ACC112 (cell line): ENCODE measurements at regions not wholly inside any gene's neighbourhood (a gene's known extent, or its start where the extent isn't known, plus 50 kb on each side); places are given as distances from the start of the nearest gene placed in this dataset.

Experiments used
- H2AFZ ChIP-seq: fragments of 200-600 bp; sonication (generic); one replicate; pipeline ENCODE4 v1.6.0; 2017; ENCODE audit warnings: antibody characterized with exemption, low read length; ENCODE audit not compliant: unreplicated experiment
- H3K27ac ChIP-seq: fragments of 200-600 bp; sonication (generic); 2 replicates; pipeline ENCODE4 v1.5.1; 2014; ENCODE audit warnings: low read depth, mild to moderate bottlenecking, antibody characterized with exemption, low read length, moderate library complexity
- H3K27me3 ChIP-seq: fragments of 200-600 bp; sonication (generic); 2 replicates; pipeline ENCODE4 v1.6.1; 2014; ENCODE audit warnings: mild to moderate bottlenecking, antibody characterized with exemption, low read length, moderate library complexity, mixed read lengths; ENCODE audit not compliant: insufficient read depth
- H3K36me3 ChIP-seq: fragments of 200-600 bp; sonication (generic); 2 replicates; pipeline ENCODE4 v1.6.1; 2016; ENCODE audit warnings: mild to moderate bottlenecking, antibody characterized with exemption, low read length, moderate library complexity, mixed read lengths; ENCODE audit not compliant: insufficient read depth
- H3K4me1 ChIP-seq: fragments of 200-600 bp; sonication (generic); one replicate; pipeline ENCODE4 v1.6.1; 2016; ENCODE audit warnings: low read length, mixed read lengths; ENCODE audit not compliant: insufficient read depth, unreplicated experiment, control insufficient read depth
- H3K4me3 ChIP-seq: fragments of 200-600 bp; sonication (generic); 2 replicates; pipeline ENCODE4 v1.5.1; 2014; ENCODE audit warnings: mild to moderate bottlenecking, low read depth, low read length
- H3K79me2 ChIP-seq: fragments of 200-600 bp; sonication (generic); one replicate; pipeline ENCODE4 v1.6.0; 2016; ENCODE audit warnings: low read length; ENCODE audit not compliant: control insufficient read depth, unreplicated experiment, insufficient read depth

DNA sequence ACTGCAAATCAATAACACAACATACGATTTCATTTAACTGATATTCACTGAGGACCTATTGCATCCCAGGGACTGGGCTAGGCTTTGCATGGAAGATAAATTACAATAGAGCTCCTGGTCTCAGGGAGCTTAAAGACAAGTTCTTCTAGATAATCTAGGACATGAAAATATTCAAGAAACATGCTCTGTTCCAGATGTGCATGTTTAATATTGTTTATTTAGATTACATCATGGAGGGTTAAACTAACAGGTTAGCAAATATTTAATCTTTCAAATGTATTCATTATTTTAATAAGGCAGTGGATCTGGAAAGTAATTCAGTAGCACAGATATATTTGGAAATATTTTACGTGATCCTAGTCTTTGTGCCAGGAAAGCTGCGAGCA, 2430.3 kb downstream of the PCDH7 start:
- Histone ChIP-seq H3K4me1 (no peaks in the 10 kb centered on the region), H3K27ac (no peak overlapping the region), H3K27me3 (no peaks in the 10 kb centered on the region), H2AFZ (no peak overlapping the region), H3K4me3 (no peak overlapping the region), H3K36me3 (no peaks in the 10 kb centered on the region), H3K79me2 (no peaks in the 10 kb centered on the region)

DNA sequence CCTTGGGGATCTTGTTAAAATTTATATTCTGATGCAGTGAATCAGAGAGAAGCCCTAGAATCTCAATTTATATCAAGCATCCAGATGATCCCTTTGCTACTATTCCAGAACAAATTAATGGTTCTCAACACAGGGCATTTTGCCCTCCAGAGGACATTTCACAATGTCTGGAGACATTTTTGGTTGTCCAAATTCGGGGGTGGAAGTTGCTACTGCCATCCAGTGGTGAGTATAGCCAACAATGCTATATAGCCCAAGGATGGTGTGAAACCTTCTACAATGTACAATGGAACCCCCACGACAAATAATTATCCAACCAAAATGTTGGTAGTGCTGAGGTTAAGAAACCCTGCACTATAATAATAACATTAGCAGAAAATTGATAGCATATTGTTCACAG, 2440.0 kb downstream of the PCDH7 start:
- 0 out of 2 replicates have a peak, but pooled peaks cover 10% of the 10 kb centered on the region for H3K27me3 ChIP-seq
- no peak overlapping the region for H3K27ac ChIP-seq
- no peaks in the 10 kb centered on the region for H3K79me2 ChIP-seq
- no peaks in the 10 kb centered on the region for H3K36me3 ChIP-seq
- H3K4me3 ChIP-seq = no peak overlapping the region
- no peaks in the 10 kb centered on the region for H3K4me1 ChIP-seq
- H2AFZ ChIP-seq = no peak overlapping the region

DNA sequence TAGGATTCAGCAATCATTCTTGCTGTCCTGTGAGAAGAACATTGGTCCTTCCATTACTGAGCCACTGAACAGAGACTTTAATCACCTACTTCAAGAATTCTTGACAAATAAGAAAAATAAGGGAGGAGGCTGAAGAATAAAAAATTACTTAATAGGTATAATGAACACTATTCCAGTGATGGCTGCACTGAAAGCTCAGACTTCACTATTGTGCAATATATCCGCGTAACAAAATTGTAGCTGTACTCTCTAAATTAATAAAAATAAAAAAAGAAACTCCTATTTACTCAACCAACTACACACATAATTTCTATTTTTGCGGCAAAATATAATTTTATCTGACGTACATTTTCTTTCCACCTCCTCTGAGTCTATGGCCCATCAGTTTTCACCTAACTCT, 2441.0 kb downstream of the PCDH7 start:
- Histone ChIP-seq H3K4me3 (no peak overlapping the region), H2AFZ (no peak overlapping the region), H3K36me3 (no peaks in the 10 kb centered on the region), H3K27ac (no peak overlapping the region), H3K27me3 (0 out of 2 replicates have a peak, but pooled peaks cover 10% of the 10 kb centered on the region), H3K79me2 (no peaks in the 10 kb centered on the region), H3K4me1 (no peaks in the 10 kb centered on the region)

DNA sequence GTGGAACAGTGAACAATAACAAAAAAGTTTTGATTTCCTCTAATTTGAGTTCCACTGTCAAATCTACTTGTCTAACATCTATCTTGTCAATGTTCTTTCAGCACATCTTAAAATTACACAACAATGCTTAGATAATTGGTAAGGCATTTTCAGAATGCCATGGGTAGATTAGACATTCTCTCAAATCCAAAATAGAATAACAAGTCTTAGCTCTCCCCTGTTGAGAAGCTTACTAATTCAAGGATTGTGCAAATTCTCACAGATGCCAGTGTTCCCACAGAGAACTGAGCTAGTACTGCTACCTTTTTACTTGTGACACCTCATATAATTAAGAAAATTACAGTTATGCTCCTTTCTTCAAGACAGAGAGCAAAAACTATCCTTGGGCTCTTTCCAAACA, 2442.0 kb downstream of the PCDH7 start:
- Histone ChIP-seq H2AFZ (no peak overlapping the region), H3K4me1 (no peaks in the 10 kb centered on the region), H3K36me3 (no peaks in the 10 kb centered on the region), H3K79me2 (no peaks in the 10 kb centered on the region), H3K4me3 (no peak overlapping the region), H3K27ac (no peak overlapping the region), H3K27me3 (0 out of 2 replicates have a peak, but pooled peaks cover 10% of the 10 kb centered on the region)

GRCh38 chr4:33171873-33172525, 2451.8 kb downstream of the PCDH7 start:
- Histone ChIP-seq H3K4me3 (no peak overlapping the region), H3K79me2 (no peaks in the 10 kb centered on the region), H2AFZ (no peak overlapping the region), H3K4me1 (no peaks in the 10 kb centered on the region), H3K36me3 (no peaks in the 10 kb centered on the region), H3K27me3 (no peaks in the 10 kb centered on the region), H3K27ac (no peak overlapping the region)

GRCh38 chr4:33176566-33176965, 2456.4 kb downstream of the PCDH7 start:
- Histone ChIP-seq H3K36me3 (no peaks in the 10 kb centered on the region), H2AFZ (no peak overlapping the region), H3K4me3 (no peak overlapping the region), H3K4me1 (no peaks in the 10 kb centered on the region), H3K27me3 (no peaks in the 10 kb centered on the region), H3K79me2 (no peaks in the 10 kb centered on the region), H3K27ac (no peak overlapping the region)

GRCh38 chr4:33184657-33185290, 2464.6 kb downstream of the PCDH7 start:
- Histone ChIP-seq H3K27ac (no peak overlapping the region), H3K79me2 (no peaks in the 10 kb centered on the region), H2AFZ (no peak overlapping the region), H3K27me3 (no peaks in the 10 kb centered on the region), H3K4me3 (no peak overlapping the region), H3K4me1 (no peaks in the 10 kb centered on the region), H3K36me3 (no peaks in the 10 kb centered on the region)

GRCh38 chr4:33187035-33187434, 2466.9 kb downstream of the PCDH7 start:
- no peak overlapping the region for H3K4me3 ChIP-seq
- no peaks in the 10 kb centered on the region for H3K79me2 ChIP-seq
- H3K36me3 ChIP-seq = no peaks in the 10 kb centered on the region
- no peak overlapping the region for H3K27ac ChIP-seq
- no peaks in the 10 kb centered on the region for H3K4me1 ChIP-seq
- H3K27me3 ChIP-seq = no peaks in the 10 kb centered on the region
- H2AFZ ChIP-seq = no peak overlapping the region

DNA sequence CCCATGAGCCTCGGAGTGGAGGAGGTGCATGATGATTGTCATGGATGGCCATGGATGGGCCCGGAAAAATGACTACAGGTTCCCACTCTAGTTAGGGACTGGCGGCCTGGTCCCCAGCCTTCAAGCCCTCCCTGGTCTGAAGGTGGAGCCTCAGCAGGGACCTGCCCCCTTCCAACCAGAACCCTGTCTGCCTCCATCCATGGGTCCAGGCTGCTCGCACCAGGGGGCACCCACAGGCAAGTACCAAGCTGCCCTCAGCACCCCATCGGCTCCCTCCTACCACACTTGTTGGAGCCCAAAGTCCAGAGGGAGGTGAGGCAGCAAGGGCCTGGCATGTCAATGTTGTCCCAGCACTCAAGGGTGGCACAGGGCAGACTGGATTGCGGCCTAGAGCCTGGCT, 2468.6 kb downstream of the PCDH7 start:
- no peaks in the 10 kb centered on the region for H3K36me3 ChIP-seq
- no peak overlapping the region for H2AFZ ChIP-seq

GRCh38 chr4:33189169-33189568, 2469.0 kb downstream of the PCDH7 start:
- no peaks in the 10 kb centered on the region for H3K4me1 ChIP-seq
- no peaks in the 10 kb centered on the region for H3K27me3 ChIP-seq
- no peak overlapping the region for H3K4me3 ChIP-seq
- H3K36me3 ChIP-seq = no peaks in the 10 kb centered on the region
- no peak overlapping the region for H2AFZ ChIP-seq
- no peak overlapping the region for H3K27ac ChIP-seq
- H3K79me2 ChIP-seq = no peaks in the 10 kb centered on the region

More for the DNA sequence above, 2468.6 kb downstream of the PCDH7 start:
- H3K27ac ChIP-seq = no peak overlapping the region
- H3K79me2 ChIP-seq = no peaks in the 10 kb centered on the region
- H3K27me3 ChIP-seq = no peaks in the 10 kb centered on the region
- H3K4me3 ChIP-seq = no peak overlapping the region
- no peaks in the 10 kb centered on the region for H3K4me1 ChIP-seq

DNA sequence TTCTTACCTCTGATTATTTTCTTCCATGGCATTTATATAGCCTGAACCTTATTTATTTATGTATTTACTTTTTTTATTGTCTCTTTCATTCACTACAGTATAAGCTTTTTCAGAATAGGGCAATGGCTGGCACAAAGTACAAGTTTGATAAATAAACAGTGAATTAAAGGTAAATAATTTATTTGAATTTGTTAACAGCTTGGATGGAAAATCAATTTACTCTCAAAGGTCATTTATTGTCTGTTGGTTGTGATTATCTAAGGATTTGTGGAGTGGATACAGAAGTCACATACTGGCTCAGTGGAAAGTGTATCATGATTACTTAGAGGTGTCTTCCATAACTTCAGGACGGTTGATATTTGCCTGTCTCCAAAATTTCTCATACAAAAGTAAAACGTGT, 2472.9 kb downstream of the PCDH7 start:
- Histone ChIP-seq H3K36me3 (no peaks in the 10 kb centered on the region), H2AFZ (no peak overlapping the region), H3K27ac (no peak overlapping the region), H3K4me3 (no peak overlapping the region), H3K27me3 (no peaks in the 10 kb centered on the region), H3K4me1 (no peaks in the 10 kb centered on the region), H3K79me2 (no peaks in the 10 kb centered on the region)
